OCI-LY3 (cell line): ENCODE measurements at regions not wholly inside any gene's neighbourhood (a gene's known extent, or its start where the extent isn't known, plus 50 kb on each side); places are given as distances from the start of the nearest gene placed in this dataset.

Experiments used
- EZH2phosphoT487 ChIP-seq: fragments of 200-600 bp; shearing (Covaris generic); IDR thresholded peaks from 2 replicates; pipeline ENCODE4 v1.6.1; 2018; ENCODE audit warnings: antibody characterized with exemption, mixed run types, low read depth
- TF ChIP-seq, protein P1 (sequence below): fragments of 200-600, 300-600 bp; sonication (generic); IDR thresholded peaks from 2 replicates; pipeline ENCODE4 v1.5.1; 2014; ENCODE audit warnings: antibody characterized with exemption, low read length, low read depth

GRCh38 chr4:30354605-30355004 is 365.6 kb upstream of the PCDH7 start:
- TF ChIP-seq, protein P1, sequence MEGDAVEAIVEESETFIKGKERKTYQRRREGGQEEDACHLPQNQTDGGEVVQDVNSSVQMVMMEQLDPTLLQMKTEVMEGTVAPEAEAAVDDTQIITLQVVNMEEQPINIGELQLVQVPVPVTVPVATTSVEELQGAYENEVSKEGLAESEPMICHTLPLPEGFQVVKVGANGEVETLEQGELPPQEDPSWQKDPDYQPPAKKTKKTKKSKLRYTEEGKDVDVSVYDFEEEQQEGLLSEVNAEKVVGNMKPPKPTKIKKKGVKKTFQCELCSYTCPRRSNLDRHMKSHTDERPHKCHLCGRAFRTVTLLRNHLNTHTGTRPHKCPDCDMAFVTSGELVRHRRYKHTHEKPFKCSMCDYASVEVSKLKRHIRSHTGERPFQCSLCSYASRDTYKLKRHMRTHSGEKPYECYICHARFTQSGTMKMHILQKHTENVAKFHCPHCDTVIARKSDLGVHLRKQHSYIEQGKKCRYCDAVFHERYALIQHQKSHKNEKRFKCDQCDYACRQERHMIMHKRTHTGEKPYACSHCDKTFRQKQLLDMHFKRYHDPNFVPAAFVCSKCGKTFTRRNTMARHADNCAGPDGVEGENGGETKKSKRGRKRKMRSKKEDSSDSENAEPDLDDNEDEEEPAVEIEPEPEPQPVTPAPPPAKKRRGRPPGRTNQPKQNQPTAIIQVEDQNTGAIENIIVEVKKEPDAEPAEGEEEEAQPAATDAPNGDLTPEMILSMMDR, result no peak
- no peak for TF ChIP-seq EZH2phosphoT487
